GM19193 (cell line): ENCODE measurements at regions not wholly inside any gene's neighbourhood (a gene's known extent, or its start where the extent isn't known, plus 50 kb on each side); places are given as distances from the start of the nearest gene placed in this dataset.

ENCODE experiments used
- POLR2A ChIP-seq: IDR thresholded peaks from 4 replicates; pipeline ENCODE4 v1.6.1; 2011; ENCODE audit not compliant: insufficient read depth, insufficient read length; ENCODE audit errors: extremely low read depth

GRCh38 chr3:168618827-168619470 lies 523.2 kb upstream of the GOLIM4 start:
- TF ChIP-seq POLR2A, result no peak

- TF ChIP-seq POLR2A, result no peak
Measured at GRCh38 chr3:168617658-168618057, 521.9 kb upstream of the GOLIM4 start.

- no peak for TF ChIP-seq POLR2A
Measured at GRCh38 chr3:168616915-168617314, 521.2 kb upstream of the GOLIM4 start.

- TF ChIP-seq POLR2A, result no peak
Measured at GRCh38 chr3:168615493-168616020, 519.8 kb upstream of the GOLIM4 start.

GRCh38 chr3:168613151-168613550 lies 517.4 kb upstream of the GOLIM4 start:
- no peak for TF ChIP-seq POLR2A

GRCh38 chr3:168612671-168613070 lies 516.9 kb upstream of the GOLIM4 start:
- no peak for TF ChIP-seq POLR2A

GRCh38 chr3:168611826-168612225 lies 516.1 kb upstream of the GOLIM4 start:
- TF ChIP-seq POLR2A, result no peak

GRCh38 chr3:168608926-168609325 lies 513.2 kb upstream of the GOLIM4 start:
- TF ChIP-seq POLR2A, result no peak

GRCh38 chr3:168604767-168605166 lies 509.0 kb upstream of the GOLIM4 start:
- TF ChIP-seq POLR2A, result no peak

- TF ChIP-seq POLR2A, result no peak
Measured at GRCh38 chr3:168598250-168598649, 502.5 kb upstream of the GOLIM4 start.

GRCh38 chr3:168596175-168596823 lies 500.6 kb upstream of the GOLIM4 start:
- TF ChIP-seq POLR2A, result no peak

- TF ChIP-seq POLR2A, result no peak
Measured at GRCh38 chr3:168591587-168591986, 495.9 kb upstream of the GOLIM4 start.

- TF ChIP-seq POLR2A, result no peak
Measured at GRCh38 chr3:168589376-168589775, 493.7 kb upstream of the GOLIM4 start.

GRCh38 chr3:168585544-168585943 lies 489.8 kb upstream of the GOLIM4 start:
- TF ChIP-seq POLR2A, result no peak

- no peak for TF ChIP-seq POLR2A
Measured at GRCh38 chr3:168583977-168584376, 488.3 kb upstream of the GOLIM4 start.

- no peak for TF ChIP-seq POLR2A
Measured at GRCh38 chr3:168582503-168582902, 486.8 kb upstream of the GOLIM4 start.
